ENCODE measurements at regions not wholly inside any gene's neighbourhood (a gene's known extent, or its start where the extent isn't known, plus 50 kb on each side); places are given as distances from the start of the nearest gene placed in this dataset.

DNA sequence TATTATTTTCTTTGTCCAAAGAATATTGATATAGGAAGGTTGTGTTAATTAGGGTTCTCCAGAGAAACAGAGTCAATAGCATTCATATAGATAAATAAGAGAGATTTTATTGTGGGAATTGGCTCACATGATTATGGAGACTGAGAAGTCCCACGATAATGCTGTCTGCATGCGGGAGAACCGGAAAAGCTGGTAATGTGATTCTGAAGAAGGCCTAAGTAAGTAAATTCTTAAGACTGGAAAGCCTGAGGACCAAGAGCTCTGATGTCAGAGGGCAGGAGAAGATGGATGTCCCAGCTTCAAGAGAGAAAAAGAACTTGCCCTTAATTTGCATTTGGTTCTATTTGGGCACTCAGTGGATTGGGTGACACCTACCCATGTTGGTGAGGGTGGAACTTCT is 307.4 kb upstream of the C9orf72 start:
- no peak for DNase-seq (ENCODE audit: low spot score)

DNA sequence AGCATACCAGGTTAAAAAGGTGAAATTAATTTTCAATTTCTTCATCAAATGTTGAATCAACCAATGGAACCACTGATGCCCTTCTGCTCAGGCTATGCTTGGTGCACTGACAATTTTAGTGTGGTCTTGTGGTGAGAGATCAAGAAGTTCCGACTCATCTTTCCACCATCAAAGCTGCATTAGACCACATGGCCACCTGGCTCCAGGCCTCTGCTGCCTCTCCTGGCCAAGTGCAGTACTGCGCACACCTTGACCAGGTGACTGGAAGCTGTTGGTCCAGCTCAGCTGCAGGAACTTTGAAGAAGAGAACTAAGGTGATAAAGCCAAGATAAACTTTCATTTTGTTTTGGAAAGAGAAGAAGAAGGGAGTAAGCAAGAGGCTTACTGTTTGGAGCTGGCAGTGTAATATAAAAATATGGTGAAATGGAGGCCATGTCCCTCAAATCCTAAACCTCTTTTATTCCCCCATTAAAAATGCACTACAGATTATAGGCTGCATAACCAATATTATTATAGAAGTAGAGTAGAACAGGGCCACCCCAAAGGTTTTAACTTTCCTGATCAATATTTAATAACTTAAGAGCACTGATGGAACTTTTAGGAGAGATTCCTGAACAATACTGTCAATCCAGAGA is 315.5 kb upstream of the C9orf72 start:
- DNase-seq (ENCODE audit: low spot score): no peak

DNA sequence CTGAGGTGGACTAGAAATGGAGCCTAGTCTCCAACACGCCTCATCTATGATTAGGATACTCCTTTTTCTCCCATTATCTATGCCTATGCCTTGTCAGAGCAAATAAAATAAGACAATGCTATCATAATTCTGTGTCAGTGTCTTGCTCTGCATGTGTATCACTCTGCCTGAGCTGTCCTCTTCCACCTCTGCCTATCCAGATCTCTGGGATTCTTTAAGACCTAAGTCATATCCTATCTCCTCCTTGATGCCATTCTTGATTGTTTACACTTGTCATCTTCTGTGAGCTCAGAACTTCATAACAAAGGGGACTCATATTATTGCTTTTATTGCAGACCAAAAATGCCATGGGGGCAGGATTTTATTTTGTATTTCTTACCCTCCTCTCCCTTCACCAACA is 351.2 kb upstream of the C9orf72 start:
- DNase-seq (ENCODE audit: low spot score): no peak

DNA sequence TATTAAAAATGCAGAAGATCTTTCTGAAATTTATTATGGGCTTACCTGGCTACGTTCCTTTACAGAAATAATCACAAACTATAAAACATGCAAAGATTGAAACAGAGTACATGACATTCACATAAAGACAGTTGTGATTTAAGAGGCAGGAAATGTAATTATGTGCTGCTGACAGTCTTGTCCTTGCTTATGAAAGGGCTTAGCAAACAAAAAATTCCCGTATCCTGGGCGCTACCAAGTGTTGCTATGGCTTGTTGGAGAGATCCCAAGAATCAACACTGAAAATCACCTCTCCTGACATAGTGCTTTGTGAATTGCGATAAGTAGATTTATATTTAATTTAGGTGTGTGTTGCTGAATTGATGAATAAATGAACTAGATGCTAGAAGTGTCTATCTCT is 352.5 kb upstream of the C9orf72 start:
- DNase-seq (ENCODE audit: low spot score): no peak

DNA sequence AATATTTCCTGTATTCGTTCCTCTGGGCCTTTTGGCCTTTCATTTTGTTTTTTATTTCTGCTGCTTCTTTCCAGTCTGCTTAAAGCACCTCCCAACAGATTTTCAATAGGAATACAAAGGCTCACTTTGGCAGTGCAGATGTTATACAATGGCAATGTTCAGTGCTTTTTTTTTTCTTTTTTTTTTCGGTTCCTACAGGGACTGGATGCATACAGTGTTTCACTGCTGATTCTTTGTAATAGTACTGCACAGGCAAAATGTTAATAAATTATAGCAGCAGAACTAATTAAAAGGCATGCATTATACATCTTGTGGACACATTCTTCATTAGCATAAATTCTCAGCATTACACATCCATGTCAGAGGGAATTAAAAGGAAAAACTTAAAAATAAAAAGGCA is 356.6 kb upstream of the C9orf72 start:
- DNase-seq (ENCODE audit: low spot score): no peak

DNA sequence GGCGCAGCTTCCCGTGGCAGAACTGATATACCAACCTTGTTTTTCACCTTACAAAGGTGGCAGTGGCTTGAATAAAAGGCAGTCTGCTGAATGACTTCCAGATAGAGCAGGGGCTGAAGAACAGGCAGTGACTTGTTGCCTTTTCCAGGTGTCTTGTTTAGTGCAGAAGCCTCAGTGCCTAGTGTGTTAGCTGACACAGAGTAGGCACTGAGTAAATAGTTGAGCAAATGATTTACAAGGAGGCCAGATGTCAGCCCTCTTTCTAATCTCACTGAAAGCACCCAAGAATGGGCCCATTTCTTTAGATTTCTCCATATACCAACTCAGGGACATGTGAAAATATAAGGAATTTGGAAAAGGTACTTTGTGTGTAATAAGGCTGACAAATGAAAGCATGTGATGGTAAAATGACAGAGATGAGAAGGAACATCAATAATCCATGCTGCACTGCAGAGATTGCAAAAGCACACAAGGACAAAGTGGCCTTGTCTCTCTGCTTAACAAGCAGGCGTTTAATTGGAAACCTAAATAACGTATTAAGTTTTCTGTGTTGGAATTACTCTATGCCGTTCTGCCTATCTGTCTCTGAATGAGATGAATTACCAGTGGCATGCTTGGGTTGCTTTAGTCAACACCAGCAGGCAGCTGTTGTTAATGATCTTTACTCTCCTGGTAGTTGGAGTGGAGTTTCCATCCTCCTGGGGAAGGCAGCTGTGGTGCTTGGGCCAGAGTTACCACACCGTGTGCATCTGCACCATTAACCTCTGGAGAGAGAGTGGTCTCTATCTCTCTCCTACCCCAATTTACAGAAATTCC is 360.1 kb upstream of the C9orf72 start:
- DNase-seq (ENCODE audit: low spot score): no peak

DNA sequence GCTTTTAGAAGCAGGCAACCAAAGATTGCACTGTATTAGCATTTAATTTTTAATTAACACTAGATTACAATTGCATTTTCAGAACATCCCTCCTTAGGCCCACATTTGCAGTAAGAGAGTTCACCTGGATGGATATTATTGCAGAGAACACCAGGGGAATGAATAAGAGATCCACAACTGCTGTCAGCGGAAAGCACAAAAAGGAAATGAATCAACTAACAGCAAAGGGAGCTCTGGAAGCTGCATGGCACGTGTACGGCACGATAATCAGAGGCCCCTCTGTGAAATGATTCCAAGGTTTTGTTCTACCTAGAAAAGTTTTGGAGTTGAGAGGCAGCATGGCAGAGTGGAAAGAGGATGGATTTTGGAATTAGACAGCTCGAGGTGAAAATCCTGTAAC is 361.2 kb upstream of the C9orf72 start:
- no peak for DNase-seq (ENCODE audit: low spot score)

DNA sequence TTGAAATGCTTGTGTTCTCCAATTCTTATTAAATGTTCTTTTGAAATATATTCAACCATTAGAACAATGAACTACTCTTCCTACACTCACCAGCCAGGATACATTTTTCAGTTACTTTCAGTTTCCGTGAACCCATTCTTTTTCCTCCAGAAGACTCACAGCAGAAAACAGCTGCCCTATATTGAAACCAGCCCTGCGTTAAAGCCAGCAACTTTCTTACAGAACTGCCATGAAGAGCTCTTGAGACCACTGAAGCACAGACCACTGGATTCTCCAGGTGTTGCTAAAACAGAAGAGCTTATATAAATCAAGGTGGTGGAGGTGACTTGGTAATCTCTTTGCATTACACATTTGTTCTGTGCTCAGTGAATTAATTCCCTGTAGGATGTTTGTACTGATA is 365.9 kb upstream of the C9orf72 start:
- DNase-seq (ENCODE audit: low spot score): no peak

DNA sequence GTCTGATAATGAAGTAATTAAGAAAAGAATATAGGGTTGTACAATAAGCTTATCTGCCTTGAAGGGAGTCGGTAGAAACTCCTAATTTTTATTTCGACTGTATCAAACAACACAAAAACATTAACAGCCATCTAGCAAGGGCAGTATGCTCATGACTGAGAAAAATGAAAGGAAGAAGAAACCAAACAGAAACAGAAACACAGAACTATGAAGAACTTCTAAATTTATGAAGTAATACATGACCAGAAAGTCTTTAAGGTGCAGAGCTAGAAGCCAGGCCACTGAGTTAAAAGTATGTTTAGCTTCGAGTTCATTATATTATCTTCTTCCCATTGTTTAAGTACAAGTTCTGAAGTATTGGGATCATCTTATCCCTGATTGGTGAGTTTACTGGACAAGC is 367.3 kb upstream of the C9orf72 start:
- no peak for DNase-seq (ENCODE audit: low spot score)

DNA sequence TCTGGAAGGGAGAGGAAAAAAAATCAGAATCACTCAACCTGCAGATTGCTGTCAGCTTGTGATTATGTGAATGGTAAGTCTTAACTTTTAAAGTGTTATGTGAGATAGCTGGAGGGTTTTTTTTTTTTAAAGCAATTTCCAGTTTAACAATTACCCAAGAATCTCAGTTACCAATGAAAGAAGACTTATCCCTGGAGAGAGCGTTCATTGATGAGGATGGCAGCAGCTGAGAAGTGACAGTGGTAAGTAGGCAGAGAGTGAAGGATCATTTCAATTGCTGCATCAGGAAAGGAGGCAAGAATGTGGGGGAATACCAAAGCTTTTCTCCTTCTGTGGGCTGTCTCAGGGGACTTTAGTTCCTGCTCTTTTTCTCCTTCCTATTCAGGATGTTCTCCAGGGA is 370.2 kb upstream of the C9orf72 start:
- no peak for DNase-seq (ENCODE audit: low spot score)

DNA sequence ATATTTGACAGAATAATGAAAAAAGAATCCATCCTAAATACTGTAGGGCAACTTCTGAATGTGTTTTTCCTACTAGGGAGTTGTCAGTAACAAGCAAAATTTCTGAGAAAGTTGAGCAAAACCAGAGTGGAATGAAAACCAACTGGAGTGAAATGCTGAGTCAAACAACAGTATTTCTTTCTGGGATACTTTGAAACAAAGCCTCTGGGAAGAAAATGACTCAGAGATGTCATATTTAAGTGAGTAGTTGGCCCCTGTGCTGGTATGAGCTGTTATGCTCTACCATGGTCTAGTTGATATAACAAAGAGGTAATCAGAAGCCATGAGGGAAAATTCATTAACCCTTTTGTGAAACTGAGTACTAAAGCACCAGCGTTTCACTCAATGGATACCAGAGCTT is 372.1 kb upstream of the C9orf72 start:
- DNase-seq (ENCODE audit: low spot score): no peak

DNA sequence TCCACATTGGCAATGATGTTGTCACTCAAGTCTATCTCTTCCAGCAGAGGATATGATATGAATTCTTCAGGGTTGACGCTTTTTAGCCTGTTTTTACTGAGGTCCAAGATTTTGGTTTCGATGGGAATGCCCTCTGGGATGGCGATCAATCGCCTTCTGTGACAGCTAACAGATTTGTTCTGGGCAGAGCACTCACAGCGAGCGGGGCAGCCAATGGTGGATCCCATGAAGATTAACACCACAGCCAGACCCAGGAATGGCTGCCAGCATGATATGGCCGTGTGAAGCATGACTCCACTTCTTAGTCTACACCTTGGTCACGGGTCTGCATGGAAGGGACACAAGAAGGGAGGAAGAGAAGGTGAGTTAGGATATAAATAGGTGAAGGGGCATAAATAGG is 377.1 kb upstream of the C9orf72 start:
- no peak for DNase-seq (ENCODE audit: low spot score)

DNA sequence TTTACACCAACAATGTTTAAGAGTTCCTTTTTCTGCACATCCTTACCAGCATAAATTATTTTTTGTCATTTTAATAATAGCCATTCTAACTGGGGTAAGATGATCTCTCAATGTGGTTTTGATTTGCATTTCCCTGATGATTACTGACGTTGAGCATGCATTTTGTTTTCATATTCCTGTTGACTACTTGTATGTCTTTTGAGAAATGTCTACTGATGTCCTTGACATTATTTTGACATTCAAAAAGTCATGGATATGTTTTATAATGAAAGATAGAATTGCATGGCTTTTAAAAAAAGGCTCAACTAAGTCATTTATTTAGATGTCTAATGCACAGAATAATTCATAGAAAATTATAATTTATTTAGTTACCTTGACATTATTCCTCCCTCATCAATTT is 381.6 kb upstream of the C9orf72 start:
- DNase-seq (ENCODE audit: low spot score): no peak

DNA sequence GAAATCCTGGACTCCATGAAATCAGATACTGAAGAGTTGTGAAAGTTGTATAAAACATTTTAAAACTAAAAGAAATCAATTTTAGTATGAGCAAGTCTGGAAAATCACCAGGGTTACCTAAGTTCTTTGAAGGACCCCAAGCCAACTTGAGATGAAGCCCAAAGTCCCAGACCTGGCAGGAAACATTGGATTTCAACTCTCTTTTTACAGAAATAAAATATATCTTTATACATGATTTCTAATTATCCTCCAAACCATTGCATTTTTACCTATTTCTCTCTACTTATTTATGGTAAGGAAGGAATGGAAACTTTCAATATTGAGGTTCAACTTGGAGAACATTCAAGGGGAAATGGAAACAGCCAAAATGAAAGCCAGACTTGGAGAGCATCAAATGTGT is 390.6 kb upstream of the C9orf72 start:
- DNase-seq (ENCODE audit: low spot score): no peak

DNA sequence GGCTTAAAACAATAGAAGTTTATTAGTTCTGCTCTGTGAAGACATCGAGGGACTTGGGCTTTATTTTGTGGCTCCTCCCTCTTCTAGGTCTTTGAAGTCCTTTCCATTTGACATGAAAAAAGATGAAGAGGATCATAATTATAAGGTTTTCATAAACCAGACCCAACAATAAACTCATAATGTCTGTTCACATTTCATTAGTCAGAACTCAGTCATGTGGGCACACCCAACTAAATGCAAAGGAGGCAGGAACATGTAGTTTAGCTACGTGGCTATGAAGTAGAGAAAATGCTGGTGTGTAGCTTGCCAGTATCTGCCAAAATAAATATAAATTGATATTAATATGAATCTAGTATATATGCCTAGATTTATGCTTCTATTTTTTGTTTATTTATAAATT is 393.9 kb upstream of the C9orf72 start:
- no peak for DNase-seq (ENCODE audit: low spot score)

DNA sequence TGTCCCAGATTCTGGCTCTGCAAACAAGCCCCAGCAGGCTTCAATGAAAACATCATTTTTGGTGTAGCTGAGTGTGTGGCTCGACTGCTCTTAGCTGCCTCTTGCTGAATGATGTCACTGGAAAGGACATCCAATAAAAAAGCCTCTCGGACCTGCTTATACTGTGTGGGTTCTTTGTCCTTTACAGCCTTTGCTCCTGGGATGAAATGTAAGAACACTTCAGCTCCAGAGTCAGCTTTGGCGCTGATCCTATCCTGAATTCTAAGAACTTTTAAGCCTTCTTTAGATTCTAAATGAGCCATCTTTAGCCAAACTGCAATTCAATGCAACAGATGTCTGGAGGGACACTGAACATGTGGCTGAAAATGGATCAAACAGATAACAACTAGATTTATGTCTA is 404.6 kb upstream of the C9orf72 start:
- no peak for DNase-seq (ENCODE audit: low spot score)

DNA sequence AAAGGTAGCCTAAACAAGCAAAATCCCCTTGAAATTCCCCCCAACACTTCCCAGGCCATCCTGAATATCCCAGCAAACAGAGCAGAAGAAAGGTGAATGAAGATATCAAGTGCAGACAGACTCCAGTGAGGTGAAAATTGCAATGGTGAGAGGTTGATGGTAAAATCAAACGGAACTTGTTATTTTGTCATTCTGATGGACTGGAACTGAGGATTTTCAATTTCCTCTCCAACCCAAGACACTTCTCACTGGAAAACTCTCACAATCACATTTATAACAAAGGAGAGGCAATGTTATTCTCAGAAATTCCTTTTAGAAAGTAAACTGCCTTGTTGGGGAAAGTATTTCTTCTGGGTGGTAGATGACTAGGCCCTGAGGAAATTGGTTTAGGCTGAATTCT is 412.4 kb upstream of the C9orf72 start:
- DNase-seq (ENCODE audit: low spot score): no peak

DNA sequence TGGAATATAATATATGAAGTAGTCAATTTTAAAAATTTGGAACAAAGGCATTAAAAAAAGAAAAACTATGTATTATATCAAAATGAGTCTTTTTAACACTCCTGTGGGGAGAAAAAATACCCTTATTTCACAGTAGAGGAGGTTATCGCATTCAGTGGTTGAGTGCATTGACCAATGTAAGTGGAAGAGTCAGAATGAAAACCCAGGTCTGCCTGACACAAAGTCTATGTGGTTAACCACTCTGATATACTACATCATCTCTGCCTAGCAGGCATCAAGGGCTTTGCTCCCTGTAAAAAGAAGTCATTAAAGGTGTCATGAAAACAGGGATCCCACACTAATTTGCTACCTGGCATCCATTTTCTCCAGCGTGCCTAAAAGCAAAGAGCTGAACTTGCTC is 417.2 kb upstream of the C9orf72 start:
- DNase-seq (ENCODE audit: low spot score): no peak

DNA sequence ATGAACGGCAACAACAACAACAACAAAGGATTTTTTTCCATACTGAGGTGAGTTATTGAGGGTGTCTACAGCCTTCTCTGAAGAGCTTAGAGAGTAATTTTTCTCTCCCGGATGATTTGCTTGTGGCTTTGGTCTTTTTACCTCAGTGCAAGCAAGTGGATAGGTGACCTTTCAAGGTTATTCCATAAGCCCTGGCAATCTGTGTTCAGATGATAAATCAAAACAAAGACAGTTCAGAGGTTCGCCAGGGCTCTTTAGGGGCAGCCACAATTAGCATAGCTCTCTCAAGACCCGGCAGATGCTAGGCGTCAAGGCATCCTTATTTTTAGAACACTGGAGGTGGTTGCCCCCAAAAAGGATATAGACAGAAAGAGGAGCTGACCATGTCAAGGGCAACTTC is 417.9 kb upstream of the C9orf72 start:
- no peak for DNase-seq (ENCODE audit: low spot score)

DNA sequence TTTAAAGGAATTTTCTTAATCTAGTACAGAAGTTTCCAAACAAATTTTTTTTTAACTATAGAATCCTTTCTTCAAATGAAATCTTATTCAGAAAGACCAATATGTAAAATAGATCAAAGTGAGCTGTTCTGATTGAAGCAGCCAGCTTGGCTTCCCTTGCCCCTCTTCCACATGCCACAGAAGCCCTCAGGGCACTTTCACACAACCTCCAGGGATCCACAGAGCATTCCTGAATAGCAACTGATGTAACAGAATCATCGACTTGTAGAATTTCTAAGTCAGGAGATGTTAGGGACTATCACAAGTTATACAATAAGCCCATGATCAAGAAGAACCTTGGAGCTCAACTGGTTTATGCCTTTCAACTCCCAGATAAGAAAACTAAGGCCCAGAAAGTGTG is 427.8 kb upstream of the C9orf72 start:
- DNase-seq (ENCODE audit: low spot score): no peak

DNA sequence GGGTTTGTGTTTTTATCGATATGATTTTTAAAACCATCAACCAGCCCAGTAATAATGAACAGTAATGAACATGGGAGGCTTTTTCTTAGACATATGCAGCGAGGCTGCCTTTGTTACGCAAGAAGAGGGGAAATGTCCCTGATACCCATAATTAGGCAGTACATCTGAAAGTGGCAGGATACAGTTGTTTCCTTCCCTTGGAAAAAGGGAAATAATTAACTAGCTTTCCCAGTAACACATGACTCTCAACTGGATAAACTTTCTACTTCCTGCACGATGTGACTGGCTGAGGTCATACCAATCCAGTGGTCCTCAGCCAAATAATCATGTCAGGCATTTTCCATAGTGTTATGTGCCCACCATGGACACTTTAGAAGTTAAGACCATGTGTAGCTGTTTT is 431.6 kb upstream of the C9orf72 start:
- DNase-seq (ENCODE audit: low spot score): no peak

DNA sequence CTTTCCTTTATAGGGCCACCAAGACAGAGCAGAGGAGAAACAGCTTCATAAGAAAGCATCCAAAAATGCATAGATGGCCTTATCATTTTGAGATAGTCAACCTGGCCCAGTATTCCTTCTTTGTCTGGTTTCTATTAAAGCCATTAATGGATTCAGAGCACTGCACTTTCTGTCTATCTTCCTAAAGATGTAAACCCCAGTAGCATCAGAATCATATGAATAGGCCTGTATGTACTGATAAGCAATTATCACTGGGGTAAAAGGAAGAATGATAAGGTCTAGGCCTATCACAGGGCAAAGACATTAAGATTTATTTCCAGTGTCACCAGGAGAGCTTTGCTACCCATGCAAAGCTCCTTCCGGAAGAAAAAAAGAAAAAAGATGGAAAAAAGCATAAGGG is 432.5 kb upstream of the C9orf72 start:
- no peak for DNase-seq (ENCODE audit: low spot score)

DNA sequence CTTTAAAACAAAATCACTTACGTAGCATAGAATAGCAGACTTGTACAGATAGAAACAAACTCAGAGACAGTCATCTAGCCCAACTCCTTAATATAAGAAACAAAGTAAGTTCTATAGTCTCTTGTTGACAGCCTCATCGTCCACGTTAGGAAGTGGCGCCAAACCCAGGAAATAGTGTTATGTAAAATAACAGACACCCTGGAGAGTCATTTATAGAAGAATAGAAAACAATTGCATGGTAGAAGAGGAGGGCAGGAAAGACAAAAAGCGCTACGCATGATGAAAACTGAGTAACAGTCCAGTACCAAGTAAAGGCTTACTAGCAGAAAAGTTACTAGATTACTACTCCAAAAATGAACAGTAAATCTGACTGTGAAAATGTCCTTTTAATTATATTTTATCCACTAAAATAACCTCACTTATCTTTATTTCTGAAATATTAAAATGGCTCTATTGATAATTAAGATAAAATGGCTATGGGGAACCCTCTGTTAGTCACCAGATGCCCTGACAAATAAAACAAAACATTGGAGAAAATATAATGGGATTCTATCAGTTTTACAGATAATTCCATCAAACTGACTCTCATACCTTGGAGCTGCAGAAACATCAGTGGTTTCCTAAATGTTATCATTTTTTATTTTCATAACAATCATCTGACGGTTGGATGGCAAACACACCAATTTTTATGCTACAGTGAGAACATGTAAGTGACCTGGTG is 434.0 kb upstream of the C9orf72 start:
- DNase-seq (ENCODE audit: low spot score): no peak

Measured in left forelimb (tissue), 1 donor.